Endodermal cell (in vitro differentiated cells): ENCODE measurements at regions not wholly inside any gene's neighbourhood (a gene's known extent, or its start where the extent isn't known, plus 50 kb on each side); places are given as distances from the start of the nearest gene placed in this dataset.

Experiments used
- DNase-seq: peaks from one replicate; pipeline ENCODE4 v3.0.0-alpha.2; 2017
- H3K27ac ChIP-seq: 2 replicates; pipeline ENCODE4 v1.5.1; 2013; ENCODE audit warnings: mild to moderate bottlenecking, low read depth, low read length, moderate library complexity
- H3K27me3 ChIP-seq: 2 replicates; pipeline ENCODE4 v1.6.1; 2013; ENCODE audit warnings: mild to moderate bottlenecking, low read length, moderate library complexity; ENCODE audit not compliant: insufficient read depth, control insufficient read depth, poor library complexity, severe bottlenecking
- H3K36me3 ChIP-seq: 2 replicates; pipeline ENCODE4 v1.7.0; 2013; ENCODE audit warnings: mild to moderate bottlenecking, low read length, moderate library complexity; ENCODE audit not compliant: control insufficient read depth, insufficient read depth
- H3K4me1 ChIP-seq: one replicate; pipeline ENCODE4 v1.7.0; 2013; ENCODE audit warnings: low read length; ENCODE audit not compliant: control insufficient read depth, insufficient read depth
- H3K4me3 ChIP-seq: 2 replicates; pipeline ENCODE4 v1.5.1; 2013; ENCODE audit warnings: mild to moderate bottlenecking, low read length, moderate library complexity
- H3K9ac ChIP-seq: 2 replicates; pipeline ENCODE4 v1.6.1; 2013; ENCODE audit warnings: mild to moderate bottlenecking, low read length, moderate library complexity; ENCODE audit not compliant: poor library complexity, severe bottlenecking; ENCODE audit errors: extremely low read depth
- H3K9me3 ChIP-seq: 2 replicates; pipeline ENCODE4 v1.6.1; 2013; ENCODE audit warnings: mild to moderate bottlenecking, low read length, moderate library complexity; ENCODE audit not compliant: control insufficient read depth
- H3K27ac Mint-ChIP-seq: 2 replicates; pipeline ENCODE4 v1.8.0; 2020; ENCODE audit warnings: mixed read lengths
- H3K27me3 Mint-ChIP-seq: 2 replicates; pipeline ENCODE4 v1.8.0; 2021; ENCODE audit warnings: mild to moderate bottlenecking, mixed read lengths; ENCODE audit not compliant: insufficient read depth
- H3K36me3 Mint-ChIP-seq: 2 replicates; pipeline ENCODE4 v1.8.0; 2020; ENCODE audit warnings: low read depth, mixed read lengths
- H3K4me1 Mint-ChIP-seq: 2 replicates; pipeline ENCODE4 v1.8.0; 2020; ENCODE audit warnings: mixed read lengths
- H3K4me3 Mint-ChIP-seq: 2 replicates; pipeline ENCODE4 v1.8.0; 2020; ENCODE audit warnings: mild to moderate bottlenecking, moderate library complexity, mixed read lengths
- H3K9me3 Mint-ChIP-seq: 2 replicates; pipeline ENCODE4 v1.8.0; 2020; ENCODE audit warnings: mild to moderate bottlenecking, mixed read lengths
- WGBS, 2 experiments: methylation state at CpG; one replicate each; pipeline versions ENCODE4 v1.1.5 to v1.1.7; 2013; ENCODE audit warnings: missing lambda C conversion rate in 2 of 2, mixed read lengths in 1 of 2; ENCODE audit not compliant: insufficient coverage in 1 of 2, insufficient read length in 1 of 2; 5-methylcytosine and 5-hydroxymethylcytosine counted together
- TF ChIP-seq, protein P1 (sequence below): fragments of 200-600 bp; sonication (generic); conservative IDR thresholded peaks from 2 replicates; pipeline ENCODE4 v1.5.0; 2021; ENCODE audit warnings: antibody characterized with exemption, mild to moderate bottlenecking

DNA sequence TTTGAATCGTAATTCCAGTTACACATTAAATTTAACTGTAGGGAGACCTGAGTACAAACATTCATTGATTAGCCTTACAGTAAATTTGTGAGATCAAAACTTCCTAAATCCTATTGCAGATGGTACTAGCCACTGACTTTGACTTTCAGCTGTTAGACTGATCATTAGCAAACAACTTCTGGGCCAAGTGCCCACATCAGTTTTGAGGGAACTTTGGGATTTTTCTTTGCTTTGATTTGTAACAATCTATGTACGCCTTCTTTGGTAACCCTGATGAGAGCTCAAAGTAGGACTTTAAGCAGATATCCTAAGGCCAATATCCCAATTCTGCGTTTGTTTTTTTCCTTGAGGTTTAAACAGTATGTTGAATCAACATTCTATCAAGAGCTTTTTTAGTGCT is 131.5 kb downstream of the DLEU7 start:
- Mint-ChIP-seq H3K27me3 (peaks cover 42% of the 10 kb centered on the region), H3K27ac (no peak overlapping the region), H3K4me3 (no peak overlapping the region), H3K9me3 (no peaks in the 10 kb centered on the region), H3K4me1 (peaks cover 3% of the 10 kb centered on the region), H3K36me3 (no peaks in the 10 kb centered on the region)
- H3K36me3 ChIP-seq = no peaks in the 10 kb centered on the region
- peaks cover 7% of the 10 kb centered on the region for H3K4me1 ChIP-seq
- H3K9ac ChIP-seq = no peak overlapping the region
- TF ChIP-seq, protein P1, sequence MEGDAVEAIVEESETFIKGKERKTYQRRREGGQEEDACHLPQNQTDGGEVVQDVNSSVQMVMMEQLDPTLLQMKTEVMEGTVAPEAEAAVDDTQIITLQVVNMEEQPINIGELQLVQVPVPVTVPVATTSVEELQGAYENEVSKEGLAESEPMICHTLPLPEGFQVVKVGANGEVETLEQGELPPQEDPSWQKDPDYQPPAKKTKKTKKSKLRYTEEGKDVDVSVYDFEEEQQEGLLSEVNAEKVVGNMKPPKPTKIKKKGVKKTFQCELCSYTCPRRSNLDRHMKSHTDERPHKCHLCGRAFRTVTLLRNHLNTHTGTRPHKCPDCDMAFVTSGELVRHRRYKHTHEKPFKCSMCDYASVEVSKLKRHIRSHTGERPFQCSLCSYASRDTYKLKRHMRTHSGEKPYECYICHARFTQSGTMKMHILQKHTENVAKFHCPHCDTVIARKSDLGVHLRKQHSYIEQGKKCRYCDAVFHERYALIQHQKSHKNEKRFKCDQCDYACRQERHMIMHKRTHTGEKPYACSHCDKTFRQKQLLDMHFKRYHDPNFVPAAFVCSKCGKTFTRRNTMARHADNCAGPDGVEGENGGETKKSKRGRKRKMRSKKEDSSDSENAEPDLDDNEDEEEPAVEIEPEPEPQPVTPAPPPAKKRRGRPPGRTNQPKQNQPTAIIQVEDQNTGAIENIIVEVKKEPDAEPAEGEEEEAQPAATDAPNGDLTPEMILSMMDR = no peak
- H3K4me3 ChIP-seq = no peak overlapping the region
- H3K27me3 ChIP-seq = peaks cover 37% of the 10 kb centered on the region
- no peak for DNase-seq
- H3K9me3 ChIP-seq = no peaks in the 10 kb centered on the region
- WGBS, 2 experiments = 89 to 94% methylated on average over 3 of the region's 3 CpGs
- no peak overlapping the region for H3K27ac ChIP-seq

GRCh38 chr13:50712456-50712855 is 131.0 kb downstream of the DLEU7 start:
- Histone ChIP-seq H3K4me3 (no peak overlapping the region), H3K36me3 (no peaks in the 10 kb centered on the region), H3K9ac (no peak overlapping the region), H3K27ac (no peak overlapping the region), H3K4me1 (peaks cover 4% of the 10 kb centered on the region), H3K27me3 (peaks cover 41% of the 10 kb centered on the region), H3K9me3 (no peaks in the 10 kb centered on the region)
- TF ChIP-seq, protein P1 = no peak
- no peak overlapping the region for H3K4me3 Mint-ChIP-seq
- no peaks in the 10 kb centered on the region for H3K36me3 Mint-ChIP-seq
- no peak for DNase-seq
- WGBS, 2 experiments = 91 to 100% methylated on average over 2 to 3 of the region's 3 CpGs
- no peaks in the 10 kb centered on the region for H3K9me3 Mint-ChIP-seq
- H3K27me3 Mint-ChIP-seq = peaks cover 46% of the 10 kb centered on the region
- peaks cover 3% of the 10 kb centered on the region for H3K4me1 Mint-ChIP-seq
- no peak overlapping the region for H3K27ac Mint-ChIP-seq

DNA sequence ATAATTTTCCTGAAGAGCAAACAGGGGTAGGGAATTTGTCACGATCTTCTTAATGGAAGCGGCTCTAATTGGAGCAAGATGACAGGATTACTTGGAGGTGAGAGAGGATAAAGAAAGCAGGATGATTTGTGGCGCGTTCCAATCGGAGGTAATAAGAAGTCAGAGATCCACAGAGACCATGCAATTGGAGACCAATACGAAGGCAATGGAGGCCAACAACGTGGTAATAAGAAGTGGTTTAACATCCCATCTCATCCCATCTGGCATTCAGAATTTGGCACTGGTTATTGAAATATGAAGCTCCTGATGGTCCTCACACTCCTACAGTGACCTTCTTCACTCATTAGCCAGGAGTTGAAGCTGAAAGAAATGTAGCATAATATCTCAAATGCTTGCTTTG is 130.6 kb downstream of the DLEU7 start:
- no peak for DNase-seq
- Mint-ChIP-seq H3K9me3 (no peaks in the 10 kb centered on the region), H3K27ac (no peak overlapping the region), H3K4me1 (peaks cover 3% of the 10 kb centered on the region), H3K27me3 (peaks cover 50% of the 10 kb centered on the region), H3K4me3 (no peak overlapping the region), H3K36me3 (no peaks in the 10 kb centered on the region)
- peaks cover 41% of the 10 kb centered on the region for H3K27me3 ChIP-seq
- no peaks in the 10 kb centered on the region for H3K4me1 ChIP-seq
- 92 to 97% methylated on average over 4 to 7 of the region's 7 CpGs for WGBS, 2 experiments
- no peaks in the 10 kb centered on the region for H3K36me3 ChIP-seq
- H3K27ac ChIP-seq = no peak overlapping the region
- H3K4me3 ChIP-seq = no peak overlapping the region
- no peak overlapping the region for H3K9ac ChIP-seq
- no peaks in the 10 kb centered on the region for H3K9me3 ChIP-seq
- TF ChIP-seq, protein P1 = no peak
